HG03565 (cell line): ENCODE measurements at regions not wholly inside any gene's neighbourhood (a gene's known extent, or its start where the extent isn't known, plus 50 kb on each side); places are given as distances from the start of the nearest gene placed in this dataset.
"Not testable (repeated sequence)": the region's sequence is repeated elsewhere in the genome, so short reads cannot be mapped to it uniquely, and the experiment has no call there.

Experiments used
- ATAC-seq: cut with Tn5 transposase; IDR thresholded peaks from one replicate; pipeline ENCODE4 v1.9.1; 2021; ENCODE audit warnings: mild to moderate bottlenecking, moderate library complexity; ENCODE audit not compliant: unreplicated experiment

DNA sequence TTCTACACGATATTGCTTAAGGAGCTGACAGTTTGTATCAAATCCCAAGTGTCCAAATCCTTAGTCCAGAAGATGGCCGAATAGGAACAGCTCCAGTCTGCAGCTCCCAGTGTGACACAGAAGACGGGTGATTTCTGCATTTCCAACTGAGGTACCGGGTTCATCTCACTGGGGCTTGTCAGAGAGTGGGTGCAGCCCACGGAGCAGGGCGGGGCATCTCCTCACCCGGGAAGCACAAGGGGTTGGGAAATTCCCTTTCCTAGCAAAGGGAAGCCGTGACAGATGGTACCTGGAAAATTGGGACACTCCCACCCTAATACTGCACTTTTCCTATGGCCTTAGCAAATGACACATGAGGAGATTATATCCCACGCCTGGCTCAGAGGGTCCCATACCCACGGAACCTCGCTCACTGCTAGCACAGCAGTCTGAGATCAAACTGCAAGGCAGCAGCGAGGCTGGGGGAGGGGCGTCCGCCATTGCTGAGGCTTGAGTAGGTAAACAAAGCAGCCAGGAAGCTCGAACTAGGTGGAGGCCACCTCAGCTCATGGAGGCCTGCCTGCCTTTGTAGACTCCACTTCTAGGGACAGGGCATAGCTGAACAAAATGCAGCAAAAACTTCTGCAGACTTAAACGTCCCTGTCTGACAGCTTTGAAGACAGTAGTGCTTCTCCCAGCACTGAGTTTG, 162.3 kb upstream of the MAP2 start:
- not testable (repeated sequence) for ATAC-seq

DNA sequence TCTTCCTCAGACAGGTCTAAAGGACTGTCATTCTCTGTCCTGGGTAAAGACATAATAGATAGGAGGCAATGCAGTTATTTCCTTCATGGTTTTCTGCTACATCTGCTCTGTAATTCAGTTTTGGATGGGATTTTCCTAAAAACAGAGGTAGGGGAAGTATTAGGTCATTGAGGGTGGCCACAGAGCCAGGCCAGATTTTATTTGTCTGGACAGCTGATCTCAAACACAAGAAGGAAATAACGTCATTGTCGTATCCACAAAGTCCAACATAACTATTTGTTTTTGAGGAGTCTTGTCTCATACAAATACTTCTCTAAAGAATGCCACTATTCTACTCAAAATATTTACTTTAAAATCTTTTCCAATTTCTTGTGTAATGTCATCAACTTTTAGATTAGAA, 154.8 kb upstream of the MAP2 start:
- no peak for ATAC-seq

DNA sequence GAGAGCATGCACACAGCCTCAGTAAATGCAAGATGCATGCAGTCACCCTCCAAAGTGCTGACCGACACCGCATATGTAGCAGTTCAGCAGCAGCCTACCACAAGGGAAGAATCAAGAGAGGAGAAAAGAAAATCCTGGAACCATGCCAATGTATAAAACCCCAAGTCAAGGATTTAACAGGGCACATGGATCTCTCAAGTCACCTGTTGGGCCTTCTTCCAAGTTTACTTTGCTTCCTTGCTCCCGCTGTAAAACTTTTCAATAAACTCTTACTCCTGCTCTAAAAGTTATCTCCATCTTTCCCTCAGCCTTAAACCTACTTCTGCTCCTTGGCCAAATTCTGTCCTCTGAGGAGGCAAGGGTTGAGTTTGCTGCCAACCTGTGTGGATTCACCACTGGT, 147.8 kb upstream of the MAP2 start:
- no peak for ATAC-seq

DNA sequence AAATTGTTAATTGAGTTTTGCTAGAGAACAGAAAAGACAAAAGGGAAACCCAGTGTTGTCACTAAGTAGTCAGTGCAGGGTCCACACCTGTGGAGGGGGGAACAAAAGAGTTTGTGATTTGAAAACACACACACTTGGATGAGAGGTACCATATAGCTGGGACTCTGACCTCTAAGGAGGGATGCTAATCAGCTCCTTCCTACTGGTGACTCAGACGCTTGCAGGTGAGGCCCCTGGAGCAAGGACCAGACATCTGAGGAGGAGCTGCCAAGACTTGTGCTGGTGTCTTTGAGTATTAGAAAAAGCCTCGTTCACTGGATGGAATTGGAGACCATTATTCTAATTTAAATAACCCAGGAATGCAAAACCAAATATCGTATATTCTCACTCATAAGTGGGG, 146.4 kb upstream of the MAP2 start:
- ATAC-seq = no peak

DNA sequence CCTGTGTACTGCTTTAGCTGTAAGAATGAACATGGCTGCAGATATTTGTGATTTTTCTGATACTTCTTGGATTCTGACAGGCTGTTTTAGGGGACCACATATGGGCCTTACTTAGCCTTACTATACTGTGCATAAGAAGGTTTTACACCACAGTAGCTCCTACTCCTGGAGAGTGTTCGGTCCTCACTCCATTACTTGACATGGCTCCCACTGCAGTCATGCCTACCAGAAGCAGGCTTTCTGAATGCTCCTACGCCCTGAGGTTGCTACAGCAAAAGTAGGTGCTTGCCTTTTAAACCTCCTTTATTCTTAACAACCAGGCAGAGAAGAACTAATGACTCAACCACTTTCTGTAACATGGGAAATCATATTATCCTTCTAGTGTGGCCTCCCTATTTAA, 125.2 kb upstream of the MAP2 start:
- no peak for ATAC-seq

DNA sequence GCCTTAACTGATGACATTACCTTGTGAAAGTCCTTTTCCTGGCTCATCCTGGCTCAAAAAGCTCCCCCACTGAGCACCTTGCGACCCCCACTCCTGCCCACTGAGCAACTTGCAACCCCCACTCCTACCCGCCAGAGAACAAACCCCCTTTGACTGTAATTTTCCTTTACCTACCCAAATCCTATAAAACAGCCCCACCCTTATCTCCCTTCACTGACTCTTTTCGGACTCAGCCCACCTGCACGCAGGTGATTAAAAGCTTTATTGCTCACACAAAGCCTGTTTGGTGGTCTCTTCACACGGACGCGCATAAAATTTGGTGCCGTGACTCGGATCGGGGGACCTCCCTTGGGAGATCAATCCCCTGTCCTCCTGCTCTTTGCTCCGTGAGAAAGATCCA, 124.4 kb upstream of the MAP2 start:
- ATAC-seq = not testable (repeated sequence)

DNA sequence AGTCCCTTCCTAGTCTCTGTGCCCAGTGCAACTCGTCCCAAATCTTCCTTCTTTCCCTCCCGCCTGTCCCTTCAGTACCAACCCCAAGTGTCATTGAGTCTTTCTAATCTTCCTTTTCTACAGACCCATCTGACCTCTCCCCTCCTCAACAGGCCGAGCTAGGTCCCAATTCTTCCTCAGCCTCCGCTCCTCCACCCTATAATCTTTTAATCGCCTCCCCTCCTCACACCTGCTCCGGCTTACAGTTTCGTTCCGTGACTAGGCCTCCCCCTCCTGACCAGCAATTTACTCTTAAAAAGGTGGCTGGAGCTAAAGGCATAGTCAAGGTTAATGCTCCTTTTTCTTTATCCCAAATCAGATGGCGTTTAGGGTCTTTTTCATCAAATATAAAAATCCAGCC, 123.1 kb upstream of the MAP2 start:
- ATAC-seq = not testable (repeated sequence)

DNA sequence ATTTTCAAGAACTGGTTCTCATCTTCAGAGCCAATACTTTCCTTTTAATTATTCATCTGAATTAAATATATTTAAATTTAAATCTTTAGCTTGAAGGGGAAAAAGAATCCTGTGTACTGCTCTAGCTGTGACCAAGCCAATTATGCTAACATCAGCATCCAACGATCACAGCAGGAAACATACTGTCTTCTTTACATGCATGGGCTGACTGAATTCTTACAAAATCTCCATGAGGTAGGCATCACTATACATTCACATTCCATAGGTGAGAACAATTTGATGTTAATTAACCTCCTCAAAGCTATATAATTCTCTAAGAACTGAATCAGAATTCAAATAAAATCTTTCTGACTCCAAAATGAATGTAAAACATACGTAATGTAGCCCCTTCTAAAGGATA, 118.8 kb upstream of the MAP2 start:
- no peak for ATAC-seq

DNA sequence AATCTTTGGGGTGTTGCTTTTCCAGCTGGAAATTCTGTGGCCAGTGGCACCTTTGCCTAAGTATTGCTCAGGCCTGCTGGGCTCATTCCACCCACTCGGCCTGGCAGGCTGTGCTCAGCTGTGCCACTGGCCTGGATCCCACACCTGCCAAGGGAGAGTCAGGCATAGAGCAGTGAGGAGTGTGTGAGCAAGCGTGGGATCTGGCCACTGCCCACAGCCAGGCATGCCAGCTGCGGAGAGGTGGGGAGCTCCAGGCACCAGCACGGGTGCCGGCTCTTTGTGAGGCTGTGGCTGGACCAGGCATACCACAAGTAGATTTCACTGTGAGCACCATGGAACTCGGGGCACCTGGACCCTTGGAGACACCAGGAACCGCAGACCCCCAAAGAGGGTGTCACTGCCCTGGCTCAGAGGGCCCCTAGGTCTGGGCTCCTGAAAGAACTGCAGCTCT, 118.1 kb upstream of the MAP2 start:
- ATAC-seq = no peak

DNA sequence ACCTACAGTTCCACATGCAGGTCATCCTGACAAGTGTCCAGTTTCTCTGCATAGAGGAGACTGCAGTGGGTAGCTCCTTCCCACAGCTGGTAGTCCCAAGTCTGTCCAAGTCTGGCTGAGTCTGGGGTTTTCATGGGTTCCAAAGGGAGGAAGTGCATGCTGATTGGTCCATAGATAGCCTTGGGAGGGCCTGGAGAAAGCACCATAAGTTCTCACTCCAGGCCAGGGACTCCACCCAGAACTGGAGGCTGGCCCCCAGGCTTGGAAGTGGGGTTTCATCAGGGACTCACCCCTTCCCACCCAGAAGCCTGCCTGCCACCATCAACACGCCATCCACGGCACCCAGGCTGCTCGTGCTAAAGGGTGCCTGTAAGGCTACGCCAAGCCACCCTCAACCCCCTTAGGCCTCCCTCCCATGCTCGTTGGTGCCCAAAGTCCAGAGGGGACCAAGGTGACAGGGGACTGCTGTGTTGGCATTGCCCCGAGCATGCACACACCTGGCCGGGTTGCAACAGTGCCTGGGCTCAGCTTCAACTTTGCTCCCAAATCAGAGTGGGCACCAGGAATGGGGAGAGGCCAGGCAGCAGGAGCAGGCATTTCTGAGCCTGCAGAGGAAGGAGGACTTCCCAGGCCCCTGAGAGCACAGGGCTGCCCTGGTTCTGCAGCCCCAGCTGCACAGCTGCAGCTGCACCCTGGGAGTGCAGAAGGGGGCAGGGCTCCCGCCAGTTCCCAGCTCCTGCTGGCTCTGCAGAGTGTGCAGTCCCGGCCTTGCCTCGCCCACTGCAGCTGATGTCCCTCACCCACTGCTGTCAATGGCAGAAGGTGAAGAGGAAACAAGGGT, 116.5 kb upstream of the MAP2 start:
- no peak for ATAC-seq

DNA sequence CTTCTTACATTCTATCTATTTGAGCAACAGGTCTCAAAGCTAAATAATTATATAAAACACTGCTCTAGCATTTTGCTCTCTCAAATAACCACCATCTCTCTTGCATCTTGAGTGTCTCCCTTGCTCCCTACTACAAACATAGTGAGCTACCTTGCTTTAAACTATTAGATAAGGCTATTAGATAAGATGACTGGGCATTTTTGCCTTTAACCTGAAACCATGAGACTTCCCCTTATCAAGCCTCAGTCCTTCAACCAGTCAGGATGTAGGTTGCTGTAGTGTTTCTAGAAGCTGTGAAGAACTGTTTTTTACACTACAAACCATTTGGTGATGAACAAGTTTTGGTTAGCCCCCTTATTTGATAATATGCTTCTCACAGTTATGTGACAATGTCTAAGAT, 115.4 kb upstream of the MAP2 start:
- no peak for ATAC-seq

DNA sequence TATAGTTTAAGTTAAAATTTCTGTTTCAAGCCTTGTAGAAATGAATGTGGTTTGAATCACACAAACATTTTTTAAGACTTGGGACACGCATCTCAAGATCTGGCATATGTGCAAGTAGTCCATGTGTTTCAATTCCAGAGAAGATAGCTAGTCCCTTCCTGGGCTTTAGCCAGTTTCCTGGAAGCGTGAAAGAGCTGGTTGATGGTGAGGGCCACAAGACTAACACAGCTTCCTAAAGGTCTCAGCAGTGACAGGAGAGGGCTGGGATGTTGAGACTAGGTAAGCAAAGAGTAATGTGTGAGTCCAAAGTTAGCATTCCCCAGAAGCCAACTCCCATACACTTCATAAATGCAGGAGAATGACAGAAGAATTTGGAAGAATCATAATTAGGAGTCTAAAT, 111.9 kb upstream of the MAP2 start:
- ATAC-seq = no peak

DNA sequence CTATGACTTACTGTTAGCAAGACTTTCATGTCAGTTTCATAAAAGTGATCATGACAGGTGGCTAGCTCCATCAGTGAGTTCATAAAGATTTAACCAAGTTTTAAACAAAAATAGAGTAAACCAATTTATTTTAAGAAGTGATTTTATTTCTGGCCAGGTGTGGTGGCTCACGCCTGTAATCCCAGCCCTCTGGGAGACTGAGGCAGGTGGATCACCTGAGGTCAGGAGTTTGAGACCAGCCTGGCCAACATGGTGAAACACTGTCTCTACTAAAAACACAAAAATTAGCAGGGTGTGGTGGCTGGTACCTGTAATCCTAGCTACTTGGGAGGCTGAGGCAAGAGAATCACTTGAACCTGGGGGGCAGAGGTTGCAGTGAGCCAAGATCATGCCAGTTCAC, 111.4 kb upstream of the MAP2 start:
- ATAC-seq = not testable (repeated sequence)

DNA sequence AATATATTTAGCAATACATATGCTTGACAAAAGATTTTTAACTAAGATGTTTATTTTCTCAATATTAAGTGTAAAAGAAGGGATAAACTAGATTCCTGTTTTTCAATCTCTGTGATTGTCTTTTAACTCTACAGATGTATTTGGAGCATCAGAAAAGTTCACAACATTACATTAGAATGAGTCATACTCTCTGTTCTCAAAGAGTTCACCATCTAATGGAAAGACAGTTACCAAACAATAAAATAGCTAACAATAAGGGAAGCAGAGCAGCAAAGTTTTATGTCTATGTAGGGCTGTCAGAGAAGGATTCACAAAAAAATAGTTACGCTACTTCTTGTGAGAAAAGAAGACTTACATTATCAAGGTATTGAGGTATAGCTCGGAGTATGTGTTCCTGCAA, 109.2 kb upstream of the MAP2 start:
- no peak for ATAC-seq

DNA sequence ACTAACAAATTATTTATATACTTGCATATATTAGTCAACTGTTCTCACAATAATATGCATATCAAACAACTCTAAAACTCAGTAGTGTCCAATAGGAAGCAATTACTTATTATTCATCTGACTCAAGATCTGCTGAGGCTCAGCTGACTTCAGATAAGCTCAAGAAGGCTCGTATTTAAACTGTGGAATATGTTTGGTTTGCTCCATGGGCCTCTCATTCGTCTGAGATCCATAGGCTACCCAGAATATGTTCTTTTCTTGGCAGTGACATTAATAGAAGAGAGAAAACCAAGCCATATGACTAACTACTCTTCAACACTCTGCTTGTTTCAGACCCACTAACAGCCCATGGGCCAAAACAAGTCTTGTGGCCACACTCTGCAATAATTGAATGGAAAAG, 107.7 kb upstream of the MAP2 start:
- no peak for ATAC-seq

DNA sequence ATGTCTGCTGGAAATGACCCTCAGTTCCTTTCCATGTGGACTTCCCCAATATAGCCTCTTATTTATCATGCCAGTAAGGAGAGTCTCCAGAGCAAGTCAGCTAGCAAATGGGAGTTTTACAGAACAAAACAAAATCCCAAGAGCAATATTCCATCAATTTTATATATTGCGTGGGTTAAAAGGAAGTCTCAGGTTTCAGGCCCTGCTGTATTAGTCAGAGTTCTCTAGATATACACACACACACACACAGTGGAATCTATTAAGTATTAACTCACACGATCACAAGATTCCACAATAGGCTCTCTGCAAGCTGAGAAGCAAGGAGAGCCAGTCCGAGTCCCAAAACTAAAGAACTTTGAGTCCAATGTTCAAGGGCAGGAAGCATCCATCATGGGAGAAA, 102.8 kb upstream of the MAP2 start:
- ATAC-seq = no peak

DNA sequence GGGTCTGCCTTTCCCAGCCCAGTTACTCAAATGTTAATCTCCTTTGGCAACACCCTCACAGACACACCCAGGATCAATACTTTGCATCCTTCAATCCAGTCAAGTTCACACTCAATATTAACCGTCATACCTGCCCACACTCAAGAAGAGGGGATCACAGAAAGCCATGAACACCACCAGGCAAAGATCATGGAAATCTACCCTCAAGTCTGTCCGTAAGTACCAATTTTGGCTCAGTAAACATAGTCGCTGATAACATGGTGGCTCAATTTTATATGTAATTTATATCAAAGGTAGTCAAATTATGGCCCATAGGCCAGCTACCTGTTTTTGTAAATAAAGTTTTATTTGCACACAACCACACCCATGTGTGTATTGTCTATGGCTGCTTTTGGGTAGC, 102.3 kb upstream of the MAP2 start:
- ATAC-seq = no peak

DNA sequence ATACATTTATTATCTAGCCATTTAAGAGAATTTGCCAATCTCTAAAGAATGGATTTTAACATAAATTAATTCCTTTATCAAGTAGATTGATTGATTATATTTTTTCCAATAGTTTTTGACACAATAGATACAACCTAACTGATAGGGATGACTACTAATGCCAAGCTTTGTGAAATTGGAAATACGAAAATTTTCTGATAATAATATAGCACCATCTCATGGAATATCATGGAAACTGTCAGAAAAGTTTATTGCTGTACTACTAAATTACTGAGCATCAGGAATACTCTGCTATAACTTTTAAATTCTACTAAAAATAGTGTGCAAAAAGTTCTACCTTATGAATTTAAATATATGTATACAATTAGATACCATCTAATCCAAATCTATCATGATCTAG, 101.8 kb upstream of the MAP2 start:
- no peak for ATAC-seq

DNA sequence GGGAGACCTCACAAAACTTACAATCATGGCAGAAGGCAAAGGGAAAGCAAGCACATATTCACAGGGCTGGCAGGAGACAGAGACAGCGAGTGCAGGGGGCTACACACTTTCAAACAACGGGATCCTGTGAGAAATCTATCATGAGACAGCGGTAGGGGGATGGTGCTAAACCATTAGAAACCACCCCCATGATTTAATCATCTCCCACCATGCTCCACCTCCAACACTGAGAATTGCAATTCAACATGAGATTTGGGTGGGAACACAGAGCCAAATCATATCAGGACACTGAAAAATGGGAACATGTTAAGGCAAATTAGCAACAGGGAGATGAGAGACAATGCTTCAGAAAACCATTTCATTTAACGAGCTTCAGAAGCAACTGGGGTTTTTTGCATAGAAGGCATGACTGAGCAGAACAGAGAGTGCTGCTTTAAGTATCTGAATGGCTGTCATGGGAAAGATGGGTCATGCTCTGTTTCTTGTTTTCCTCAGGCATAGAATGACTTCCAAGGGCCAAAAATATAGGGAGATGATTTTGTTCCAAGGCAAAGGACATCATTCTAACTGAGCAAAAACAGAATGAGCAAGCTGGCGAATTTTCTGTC, 100.8 kb upstream of the MAP2 start:
- ATAC-seq = no peak

DNA sequence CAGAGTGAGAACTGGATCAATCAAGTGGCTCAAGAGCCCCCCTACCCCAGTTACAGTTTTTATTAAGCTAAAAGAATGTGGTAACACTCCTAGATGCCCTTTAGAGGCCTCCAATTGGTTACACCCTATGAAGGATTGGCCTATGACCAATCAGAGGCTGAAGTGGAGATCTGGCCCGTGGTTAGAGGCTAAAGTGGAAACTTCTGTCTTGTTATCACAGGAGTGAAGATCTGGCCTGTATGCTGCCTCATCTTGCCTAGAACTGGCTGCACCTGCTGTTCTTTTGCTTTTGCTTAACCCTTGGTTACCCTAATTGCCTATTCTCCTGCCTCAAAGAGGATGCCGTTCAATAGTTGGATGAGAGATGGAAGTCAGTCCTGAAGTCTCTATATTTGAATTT, 100.1 kb upstream of the MAP2 start:
- ATAC-seq = no peak

DNA sequence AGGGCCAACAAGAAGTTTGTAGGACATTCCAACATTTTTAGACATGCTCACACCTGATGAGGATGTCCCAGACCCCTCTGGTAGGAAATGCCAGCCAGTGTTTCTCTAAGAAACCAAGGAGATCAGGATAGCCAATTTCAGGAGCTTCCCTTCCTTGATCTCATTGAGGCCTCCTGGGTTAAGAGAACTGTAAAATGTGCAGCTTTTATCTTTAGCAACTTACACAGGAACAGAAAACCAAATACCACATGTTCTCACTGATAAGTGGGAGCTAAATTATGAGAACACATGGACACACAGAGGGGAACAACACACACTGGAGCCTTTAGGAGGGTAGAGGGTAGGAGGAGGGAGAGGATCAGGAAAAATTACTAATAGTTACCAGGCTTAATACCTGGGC, 99.6 kb upstream of the MAP2 start:
- no peak for ATAC-seq

DNA sequence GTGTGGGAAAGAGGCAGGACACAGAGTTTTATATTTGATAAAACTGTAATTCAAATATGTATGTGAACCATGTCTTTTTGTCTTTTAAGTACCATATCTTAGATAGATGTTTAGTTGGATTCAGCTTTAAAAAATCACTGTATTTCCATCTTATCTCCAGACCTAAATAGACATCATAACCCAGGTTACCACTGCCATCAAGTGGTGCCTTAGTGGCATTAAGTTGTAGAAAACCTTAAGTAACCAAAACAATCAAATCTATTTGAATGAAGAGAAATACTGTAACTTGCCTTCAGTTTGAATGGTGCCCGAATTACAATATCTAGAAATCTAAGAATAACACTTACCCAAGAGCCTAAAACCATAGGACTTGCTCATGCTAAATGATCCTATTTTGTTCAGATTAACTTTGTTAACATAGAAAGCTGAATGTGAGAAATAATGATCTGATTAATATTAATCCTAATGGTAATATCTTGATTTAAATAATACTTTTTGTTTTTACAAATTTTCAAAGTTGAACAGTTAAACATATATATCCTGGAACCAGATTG, 92.5 kb upstream of the MAP2 start:
- ATAC-seq = no peak
